ENCODE measurements at regions not wholly inside any gene's neighbourhood (a gene's known extent, or its start where the extent isn't known, plus 50 kb on each side); places are given as distances from the start of the nearest gene placed in this dataset.

DNA sequence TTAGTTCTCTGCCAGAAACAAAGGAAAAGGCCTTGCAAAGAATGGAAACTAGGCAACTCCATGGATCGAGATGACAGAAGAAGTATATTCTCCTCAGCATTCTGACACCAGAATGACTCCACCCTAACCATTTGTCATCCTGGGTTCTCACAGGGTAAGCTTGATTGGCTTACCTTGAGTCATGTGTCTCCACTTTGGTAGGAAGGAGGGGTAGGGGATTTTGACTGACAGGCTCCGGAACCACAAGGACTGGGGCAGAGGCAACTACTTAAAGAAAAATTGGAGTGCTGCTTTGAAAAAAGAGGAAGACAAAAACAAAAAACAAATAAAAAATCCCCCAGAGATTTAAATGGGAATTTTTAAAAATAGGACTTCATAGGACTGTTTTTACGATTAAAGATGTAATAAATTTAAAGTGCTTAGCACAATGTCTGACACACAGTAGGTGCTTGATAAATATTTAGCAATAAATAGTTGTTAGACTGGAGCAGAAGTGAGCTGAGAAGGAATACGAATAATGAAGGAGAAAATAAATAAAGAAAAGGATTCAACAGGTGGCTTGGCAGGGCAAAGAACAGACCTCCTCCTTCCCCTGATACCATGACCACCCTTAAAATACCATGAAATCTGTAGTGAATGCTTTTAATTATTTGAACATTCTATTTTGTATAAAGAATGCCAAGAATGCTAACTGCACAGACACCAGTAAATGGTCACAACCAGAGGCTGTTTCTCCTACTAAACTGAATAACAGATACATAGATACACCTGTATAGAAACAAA is 230.2 kb downstream of the CDCA7 start:
- CTCF ChIA-PET, result no interaction called here
- TF ChIP-seq TARDBP (IDR thresholded peaks at IDR 0.05) (no peak), FOXA1 (IDR thresholded peaks at IDR 0.05) (no peak), SUZ12 (IDR thresholded peaks at IDR 0.05) (no peak), NFRKB (IDR thresholded peaks at IDR 0.05) (no peak)
- TF ChIP-seq, protein P1, sequence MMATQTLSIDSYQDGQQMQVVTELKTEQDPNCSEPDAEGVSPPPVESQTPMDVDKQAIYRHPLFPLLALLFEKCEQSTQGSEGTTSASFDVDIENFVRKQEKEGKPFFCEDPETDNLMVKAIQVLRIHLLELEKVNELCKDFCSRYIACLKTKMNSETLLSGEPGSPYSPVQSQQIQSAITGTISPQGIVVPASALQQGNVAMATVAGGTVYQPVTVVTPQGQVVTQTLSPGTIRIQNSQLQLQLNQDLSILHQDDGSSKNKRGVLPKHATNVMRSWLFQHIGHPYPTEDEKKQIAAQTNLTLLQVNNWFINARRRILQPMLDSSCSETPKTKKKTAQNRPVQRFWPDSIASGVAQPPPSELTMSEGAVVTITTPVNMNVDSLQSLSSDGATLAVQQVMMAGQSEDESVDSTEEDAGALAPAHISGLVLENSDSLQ (IDR thresholded peaks at IDR 0.05), result peak; percentile 94
- POLR2A ChIA-PET, result no interaction called here
- DNase-seq (ENCODE audit: extremely low spot score), result no peak

GRCh38 chr2:173588931-173589369 is 234.3 kb downstream of the CDCA7 start:
- no peak for DNase-seq (ENCODE audit: extremely low spot score)
- ChIA-PET POLR2A (no interaction called here), CTCF (interaction anchor here (1.3 kb wide), 1 partner anchor 23 kb away, joined by 5 read pairs; no protein-coding TSS in a partner anchor)
- TF ChIP-seq SUZ12 (IDR thresholded peaks at IDR 0.05), result no peak
- TF ChIP-seq LEF1 (IDR thresholded peaks at IDR 0.05; ENCODE audit: borderline replicate concordance), result no peak
- no peak for TF ChIP-seq HDGF (IDR thresholded peaks at IDR 0.05; ENCODE audit: borderline replicate concordance)
- TF ChIP-seq ELF4 (IDR thresholded peaks at IDR 0.05), result no peak
- TF ChIP-seq L3MBTL2 (conservative IDR thresholded peaks at IDR 0.05), result no peak
- no peak for TF ChIP-seq TARDBP (IDR thresholded peaks at IDR 0.05)
- no peak for TF ChIP-seq ARNT (IDR thresholded peaks at IDR 0.05)
- TF ChIP-seq FOXA1 (IDR thresholded peaks at IDR 0.05), result no peak
- TF ChIP-seq FOXM1 (IDR thresholded peaks at IDR 0.05; ENCODE audit: borderline replicate concordance), result no peak
- no peak for TF ChIP-seq CTBP1 (IDR thresholded peaks at IDR 0.05; ENCODE audit: borderline replicate concordance)

GRCh38 chr2:173589604-173590275 is 235.1 kb downstream of the CDCA7 start:
- TF ChIP-seq L3MBTL2 (conservative IDR thresholded peaks at IDR 0.05), result no peak
- TF ChIP-seq ELF4 (IDR thresholded peaks at IDR 0.05), result no peak
- TF ChIP-seq SP1 (IDR thresholded peaks at IDR 0.05), result no peak
- TF ChIP-seq TARDBP (IDR thresholded peaks at IDR 0.05), result no peak
- TF ChIP-seq FOXK2 (IDR thresholded peaks at IDR 0.05), result no peak
- TF ChIP-seq NFRKB (IDR thresholded peaks at IDR 0.05), result no peak
- TF ChIP-seq, protein P1 (IDR thresholded peaks at IDR 0.05), result no peak
- CTCF ChIA-PET, result interaction anchor here (1.3 kb wide), 1 partner anchor 22 kb away, joined by 5 read pairs; no protein-coding TSS in a partner anchor
- POLR2A ChIA-PET, result interaction anchor here (0.7 kb wide), 1 partner anchor 11 kb away, joined by 3 read pairs; no protein-coding TSS in a partner anchor
- DNase-seq (ENCODE audit: extremely low spot score), result no peak

DNA sequence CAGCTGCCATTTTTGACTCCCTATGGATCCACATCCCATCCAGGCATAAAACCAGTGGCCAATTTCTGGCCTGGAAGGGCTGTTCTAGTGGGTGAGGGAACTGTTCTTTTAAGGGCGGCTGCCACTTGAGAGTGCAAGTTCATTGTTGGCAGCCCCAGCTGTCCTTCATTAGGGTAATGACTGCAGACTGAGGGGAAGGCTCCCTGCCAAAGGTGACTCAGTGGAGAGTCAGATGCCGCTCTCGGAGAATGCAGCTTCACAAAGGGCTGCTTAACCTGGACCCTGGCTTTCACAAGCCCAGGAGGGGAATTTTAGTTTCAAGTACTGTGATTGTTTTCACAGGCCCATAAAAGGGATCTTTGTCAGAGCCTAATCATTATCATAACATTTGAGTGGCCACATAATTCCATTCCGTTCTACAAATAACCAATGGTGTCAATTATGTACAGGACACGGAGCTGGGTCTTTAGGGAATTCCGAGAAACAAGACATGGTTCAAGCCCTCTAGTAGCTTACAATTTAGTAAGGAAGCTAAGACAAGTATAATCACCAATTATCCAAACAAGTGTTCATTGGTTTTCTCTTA is 235.7 kb downstream of the CDCA7 start:
- DNase-seq (ENCODE audit: extremely low spot score), result no peak
- POLR2A ChIA-PET, result interaction anchor here (0.7 kb wide), 1 partner anchor 12 kb away, joined by 3 read pairs; no protein-coding TSS in a partner anchor
- CTCF ChIA-PET, result interaction anchor here (1.3 kb wide), 1 partner anchor 22 kb away, joined by 5 read pairs; no protein-coding TSS in a partner anchor
- TF ChIP-seq FOXK2 (IDR thresholded peaks at IDR 0.05), result no peak
- TF ChIP-seq BHLHE40 (IDR thresholded peaks at IDR 0.05; ENCODE audit: borderline replicate concordance), result no peak
- TF ChIP-seq, protein P1 (IDR thresholded peaks at IDR 0.05), result no peak
- TF ChIP-seq ZNF384 (IDR thresholded peaks at IDR 0.05), result no peak

GRCh38 chr2:173593109-173593508 is 238.4 kb downstream of the CDCA7 start:
- CTCF ChIA-PET, result no interaction called here
- no peak for DNase-seq (ENCODE audit: extremely low spot score)

More at GRCh38 chr2:173593109-173593508, 238.4 kb downstream of the CDCA7 start:
- POLR2A ChIA-PET, result no interaction called here
- no peak for TF ChIP-seq HDGF (IDR thresholded peaks at IDR 0.05; ENCODE audit: borderline replicate concordance)
- TF ChIP-seq ARNT (IDR thresholded peaks at IDR 0.05), result no peak
- TF ChIP-seq LEF1 (IDR thresholded peaks at IDR 0.05; ENCODE audit: borderline replicate concordance), result no peak
- TF ChIP-seq BHLHE40 (IDR thresholded peaks at IDR 0.05; ENCODE audit: borderline replicate concordance), result no peak
- TF ChIP-seq ELF4 (IDR thresholded peaks at IDR 0.05), result no peak
- TF ChIP-seq SUZ12 (IDR thresholded peaks at IDR 0.05), result no peak
- TF ChIP-seq L3MBTL2 (conservative IDR thresholded peaks at IDR 0.05), result no peak
- no peak for TF ChIP-seq TARDBP (IDR thresholded peaks at IDR 0.05)
- no peak for TF ChIP-seq NFRKB (IDR thresholded peaks at IDR 0.05)
- no peak for TF ChIP-seq ZNF384 (IDR thresholded peaks at IDR 0.05)
- no peak for TF ChIP-seq FOXA1 (IDR thresholded peaks at IDR 0.05)
- no peak for TF ChIP-seq SP1 (IDR thresholded peaks at IDR 0.05)
- TF ChIP-seq FOXM1 (IDR thresholded peaks at IDR 0.05; ENCODE audit: borderline replicate concordance), result no peak
- TF ChIP-seq FOXK2 (IDR thresholded peaks at IDR 0.05), result no peak
- no peak for TF ChIP-seq CTBP1 (IDR thresholded peaks at IDR 0.05; ENCODE audit: borderline replicate concordance)
- TF ChIP-seq, protein P1 (IDR thresholded peaks at IDR 0.05), result no peak
